ENCODE measurements at regions not wholly inside any gene's neighbourhood (a gene's known extent, or its start where the extent isn't known, plus 50 kb on each side); places are given as distances from the start of the nearest gene placed in this dataset.

DNA sequence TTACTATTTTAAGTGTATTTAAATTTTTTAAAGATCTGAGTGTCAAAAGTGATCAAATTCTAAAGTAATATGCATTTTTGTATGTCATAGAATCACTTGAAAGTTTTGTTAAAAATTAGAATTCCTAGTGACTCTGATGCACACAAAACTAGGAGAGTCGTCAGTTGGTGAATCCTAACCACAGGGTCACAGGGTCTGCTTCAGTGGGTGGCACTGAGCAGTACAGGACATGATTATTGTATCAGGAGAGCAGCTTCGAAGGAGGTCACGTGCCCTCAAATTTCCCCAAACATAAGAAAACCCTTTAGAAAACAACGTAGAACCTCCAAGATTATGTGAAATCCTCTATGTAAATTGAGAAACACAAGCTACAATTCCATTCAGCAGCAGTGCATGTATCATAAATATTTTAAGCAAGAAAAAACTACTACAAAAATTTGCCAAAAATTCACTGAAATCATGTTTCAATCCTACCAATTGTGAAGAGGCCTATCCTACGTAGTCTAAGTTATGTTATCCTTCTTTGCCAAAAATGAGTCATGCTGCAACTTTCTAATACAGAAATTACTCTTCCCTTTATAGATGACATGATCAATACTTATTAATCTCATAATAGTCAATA, 323.6 kb downstream of the AASDHPPT start:
- no peak for DNase-seq (ENCODE audit: low spot score)

DNA sequence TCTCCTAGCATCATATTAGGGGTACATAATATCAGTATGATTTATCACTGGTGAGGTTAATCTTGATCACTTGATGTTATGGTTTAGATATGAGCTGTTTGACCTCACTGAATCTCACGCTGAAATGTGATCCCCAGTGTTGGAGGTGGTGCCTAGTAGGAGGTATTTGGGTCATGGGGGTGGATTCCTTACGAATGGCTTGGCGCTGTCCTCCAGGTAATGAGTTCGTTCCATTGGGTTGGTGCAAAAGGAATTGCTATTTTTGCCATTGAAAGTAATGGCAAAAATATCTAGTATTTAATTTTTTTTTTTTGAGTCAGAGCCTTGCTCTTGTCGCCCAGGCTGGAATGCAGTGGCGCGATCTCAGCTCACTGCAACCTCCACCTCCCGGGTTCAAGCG, 326.3 kb downstream of the AASDHPPT start:
- DNase-seq (ENCODE audit: low spot score): no peak

GRCh38 chr11:106409222-106409621, 331.8 kb downstream of the AASDHPPT start:
- no peak for DNase-seq (ENCODE audit: low spot score)

GRCh38 chr11:106409671-106410070, 332.2 kb downstream of the AASDHPPT start:
- no peak for DNase-seq (ENCODE audit: low spot score)

DNA sequence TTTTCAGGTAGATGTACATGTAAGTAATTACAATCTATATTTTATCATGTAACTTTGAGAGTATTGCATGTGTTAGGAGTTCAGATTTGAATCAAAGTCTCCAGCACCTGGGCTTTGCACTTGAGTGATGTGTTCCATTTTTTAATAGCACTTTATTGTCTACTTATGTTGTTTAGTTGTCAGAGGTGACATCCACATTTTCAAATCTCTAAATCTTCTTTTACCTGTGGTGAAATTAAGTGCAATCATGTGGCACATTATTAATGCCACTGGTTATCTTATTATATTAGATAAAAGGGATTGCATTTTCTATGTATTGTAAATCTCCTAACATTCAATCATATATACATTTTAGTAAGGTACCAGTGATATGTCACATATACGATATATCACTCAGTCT, 333.4 kb downstream of the AASDHPPT start:
- DNase-seq (ENCODE audit: low spot score): no peak

DNA sequence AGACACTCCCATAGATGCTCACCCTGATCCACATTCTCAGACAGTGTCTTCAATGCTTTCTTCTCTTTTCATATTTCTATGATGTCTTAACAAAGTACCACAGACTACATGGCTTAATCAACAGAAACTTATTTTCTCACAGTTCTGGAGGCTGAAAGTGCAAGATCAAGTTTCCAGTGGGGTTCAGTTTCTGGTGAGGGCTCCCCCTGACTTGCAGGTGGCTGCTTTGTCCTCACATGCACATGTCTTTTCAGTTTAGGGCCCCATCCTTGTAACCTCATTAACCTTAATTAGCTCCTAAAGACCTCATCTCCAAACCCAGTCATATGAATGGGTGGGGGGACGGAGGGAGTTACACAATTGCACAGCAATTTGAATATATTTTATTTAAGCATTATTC, 335.8 kb downstream of the AASDHPPT start:
- no peak for DNase-seq (ENCODE audit: low spot score)

GRCh38 chr11:106415510-106415909, 338.0 kb downstream of the AASDHPPT start:
- no peak for DNase-seq (ENCODE audit: low spot score)

DNA sequence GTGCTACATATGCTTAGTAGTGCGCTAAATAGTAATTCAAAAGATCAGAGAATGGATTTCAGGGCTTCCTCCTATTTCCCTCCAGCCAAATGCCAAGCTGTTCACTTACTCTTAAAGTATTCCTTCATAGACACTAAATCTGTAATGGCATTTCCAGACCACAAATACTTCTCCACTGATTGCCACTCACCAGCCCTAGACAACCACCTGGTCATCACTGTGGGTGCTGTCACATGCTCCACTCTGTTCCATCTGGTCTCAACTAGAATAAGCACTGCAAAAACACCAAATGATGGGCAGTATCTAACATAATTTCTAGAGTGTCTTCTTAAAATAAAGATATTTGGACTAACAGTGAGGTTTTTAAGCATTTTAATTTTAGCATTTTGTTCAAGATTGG, 341.3 kb downstream of the AASDHPPT start:
- DNase-seq (ENCODE audit: low spot score): no peak

DNA sequence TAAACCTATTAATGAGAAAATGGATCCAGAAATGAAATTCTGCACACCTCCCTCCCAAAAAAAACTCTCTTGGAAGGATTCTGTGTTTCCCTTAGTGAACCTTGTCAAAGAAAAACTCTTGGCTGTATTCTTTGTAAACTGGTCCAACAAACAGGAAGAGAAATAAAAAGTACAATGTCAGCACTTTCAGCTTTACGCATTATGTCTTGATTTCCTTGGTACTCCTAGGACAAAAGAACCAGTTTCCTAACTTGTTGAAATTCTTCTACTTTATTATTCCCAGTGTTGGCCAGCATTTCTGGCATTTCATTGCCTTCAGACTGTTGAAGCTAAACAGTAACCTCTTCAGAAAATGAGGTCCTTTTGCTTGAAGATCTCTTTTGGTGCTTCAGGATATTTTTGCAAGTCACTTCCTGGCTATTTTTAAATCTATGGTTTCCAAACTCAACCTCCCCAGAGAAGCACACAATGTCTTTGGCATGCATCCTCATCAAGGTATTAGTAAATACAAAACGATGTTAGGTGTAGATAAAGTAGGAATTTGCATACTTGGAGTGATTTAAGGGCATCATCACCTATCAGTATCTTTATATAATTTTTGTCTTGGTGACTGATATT, 342.7 kb downstream of the AASDHPPT start:
- peak; percentile 34 for DNase-seq (ENCODE audit: low spot score)

DNA sequence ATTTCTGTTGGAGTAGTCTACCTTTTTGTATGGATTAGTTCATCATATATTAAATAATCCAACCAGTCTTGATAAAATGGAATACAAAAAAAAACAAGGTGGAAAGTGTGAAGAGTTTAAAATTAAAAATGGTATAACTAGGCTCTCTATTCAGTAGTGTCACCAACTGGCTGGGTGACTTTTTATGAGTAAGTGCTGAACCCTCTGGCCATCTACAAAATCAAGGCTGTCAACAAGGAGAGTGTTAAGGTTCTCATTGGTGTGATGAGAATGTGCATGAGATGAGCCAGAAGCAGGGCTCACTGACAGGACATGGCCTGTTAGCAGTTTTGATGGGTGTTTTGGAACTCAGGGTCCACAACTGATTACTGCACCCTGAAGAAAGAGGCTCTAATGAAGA, 343.2 kb downstream of the AASDHPPT start:
- no peak for DNase-seq (ENCODE audit: low spot score)

DNA sequence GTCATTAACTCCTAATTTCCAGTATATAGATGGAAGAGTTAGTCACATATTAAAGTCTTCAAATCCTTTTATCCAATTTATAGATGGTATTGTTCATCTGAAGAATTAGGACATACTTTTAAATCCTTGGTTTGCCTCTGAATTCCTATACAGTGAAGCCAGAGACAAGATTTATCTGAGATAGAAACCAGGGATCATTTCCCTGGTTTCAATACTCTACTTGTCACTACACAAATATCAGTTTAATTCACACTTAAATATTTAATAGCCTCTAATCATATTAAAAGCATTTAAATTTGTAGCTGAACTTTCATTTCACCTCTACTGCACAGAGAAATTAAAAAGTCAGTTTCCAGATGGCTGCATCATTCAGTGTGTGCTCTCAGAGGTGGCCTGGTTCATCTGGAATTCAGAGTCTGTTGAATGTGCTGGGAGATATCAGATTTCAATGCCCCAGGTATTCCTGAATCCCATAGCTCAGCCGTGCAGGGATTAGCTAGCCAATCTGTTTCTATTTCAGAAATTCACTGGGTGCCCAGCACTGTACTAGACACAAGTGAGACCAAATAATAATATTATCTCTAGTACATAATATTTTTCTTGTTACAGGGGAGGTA, 344.3 kb downstream of the AASDHPPT start:
- no peak for DNase-seq (ENCODE audit: low spot score)

GRCh38 chr11:106422583-106422982, 345.1 kb downstream of the AASDHPPT start:
- no peak for DNase-seq (ENCODE audit: low spot score)

GRCh38 chr11:106424111-106424510, 346.6 kb downstream of the AASDHPPT start:
- no peak for DNase-seq (ENCODE audit: low spot score)

DNA sequence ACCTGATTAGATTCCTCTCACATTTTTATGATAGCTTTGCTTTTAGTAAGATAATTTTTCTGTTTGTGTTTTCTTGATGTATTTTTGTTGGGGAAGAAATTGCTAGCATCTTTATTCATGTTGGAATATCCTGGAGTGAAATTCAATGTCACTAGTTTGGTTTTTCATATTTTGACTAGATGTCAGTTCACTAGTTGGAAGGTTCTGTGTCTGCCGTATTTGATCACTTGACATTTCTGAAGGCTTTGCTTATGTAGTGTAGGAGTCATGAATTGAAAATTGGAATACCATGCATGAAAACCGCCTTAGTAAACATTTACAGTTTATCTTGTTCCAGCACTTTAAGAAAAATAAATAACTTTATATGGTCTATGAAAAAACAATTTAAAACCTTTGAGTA, 348.4 kb downstream of the AASDHPPT start:
- peak; percentile 17 for DNase-seq (ENCODE audit: low spot score)

DNA sequence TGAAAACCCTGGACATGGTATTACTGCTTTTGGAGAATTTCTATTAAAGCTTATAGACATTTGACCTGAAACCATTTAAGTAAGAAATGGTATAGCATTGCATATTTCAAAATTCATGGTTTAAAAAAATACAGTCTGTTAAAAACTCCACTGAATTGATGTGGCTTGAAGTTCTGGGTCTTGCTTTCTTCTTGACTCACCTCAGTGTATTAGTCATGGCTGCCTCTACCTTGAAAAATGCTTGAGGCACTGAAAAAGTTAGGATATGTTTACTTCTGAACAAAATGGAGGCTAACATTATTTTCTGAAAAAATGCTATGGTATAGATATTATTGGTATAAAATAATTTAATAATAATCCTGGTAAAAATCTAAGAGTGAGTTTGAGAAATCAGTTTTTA, 349.2 kb downstream of the AASDHPPT start:
- DNase-seq (ENCODE audit: low spot score): no peak

DNA sequence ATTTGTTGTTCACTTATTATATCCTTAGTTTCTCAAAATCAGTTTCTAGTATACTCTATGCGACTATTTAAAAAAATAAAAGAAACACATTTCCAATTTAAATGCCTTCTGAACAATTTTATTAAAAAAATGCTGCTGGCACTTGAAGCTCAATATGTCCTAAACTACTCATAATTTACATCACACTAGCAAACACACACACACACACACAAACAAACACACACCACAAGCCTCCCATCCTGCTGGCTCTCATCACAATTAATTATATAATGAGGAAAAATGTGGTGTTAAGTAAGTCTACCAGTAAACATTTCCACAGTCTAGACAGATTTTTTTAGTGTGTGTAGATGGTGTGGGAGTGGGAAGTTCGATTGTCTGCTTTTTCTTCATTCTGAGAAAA, 350.3 kb downstream of the AASDHPPT start:
- DNase-seq (ENCODE audit: low spot score): no peak

- DNase-seq (ENCODE audit: low spot score): no peak
These were observed 364.6 kb downstream of the AASDHPPT start for GRCh38 chr11:106442032-106442431.

DNA sequence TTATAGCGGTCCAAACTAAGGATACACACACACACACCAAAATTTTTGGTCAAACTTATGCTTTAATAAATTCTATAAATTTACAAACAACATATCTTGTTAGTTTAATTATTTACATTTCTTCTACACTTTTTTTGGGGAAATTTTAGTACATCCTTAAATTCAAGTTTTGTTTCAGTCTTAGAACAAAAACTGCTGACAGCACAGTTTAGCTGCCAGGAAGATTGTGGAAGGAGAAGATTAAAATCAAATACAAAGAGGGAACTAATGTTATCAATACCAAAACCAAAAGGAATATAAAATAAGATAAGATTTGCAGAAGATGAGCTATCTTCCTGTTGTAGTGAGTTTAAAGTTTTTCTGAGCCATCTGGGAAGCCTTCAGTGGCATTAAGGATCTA, 368.8 kb downstream of the AASDHPPT start:
- DNase-seq (ENCODE audit: low spot score): no peak

- DNase-seq (ENCODE audit: low spot score): peak; percentile 39
These were observed 369.5 kb downstream of the AASDHPPT start for GRCh38 chr11:106446955-106447354.

- no peak for DNase-seq (ENCODE audit: low spot score)
These were observed 370.2 kb downstream of the AASDHPPT start for GRCh38 chr11:106447631-106448191.

DNA sequence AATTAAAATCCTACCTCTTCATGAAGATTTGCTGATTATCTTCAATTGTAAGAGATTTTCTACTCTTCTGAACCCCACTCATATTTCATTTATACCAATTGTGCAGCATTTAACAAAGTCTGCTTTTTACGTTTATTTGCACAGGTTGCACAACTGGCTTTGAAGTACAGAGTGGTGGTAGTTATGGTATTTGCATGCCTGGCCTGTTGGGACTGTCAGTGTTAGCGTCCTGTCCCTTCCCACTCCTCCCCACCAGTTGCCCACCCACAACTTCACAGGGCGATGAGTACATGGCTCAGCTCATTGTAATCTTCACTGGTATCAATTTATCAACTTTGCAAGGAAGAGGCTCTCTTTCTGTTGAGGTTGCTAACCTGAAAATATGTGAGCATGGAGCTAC, 372.3 kb downstream of the AASDHPPT start:
- DNase-seq (ENCODE audit: low spot score): no peak

GRCh38 chr11:106451228-106451922, 373.9 kb downstream of the AASDHPPT start:
- no peak for DNase-seq (ENCODE audit: low spot score)

GRCh38 chr11:106456647-106457046, 379.2 kb downstream of the AASDHPPT start:
- no peak for DNase-seq (ENCODE audit: low spot score)
